ENCODE measurements at regions not wholly inside any gene's neighbourhood (a gene's known extent, or its start where the extent isn't known, plus 50 kb on each side); places are given as distances from the start of the nearest gene placed in this dataset.

DNA sequence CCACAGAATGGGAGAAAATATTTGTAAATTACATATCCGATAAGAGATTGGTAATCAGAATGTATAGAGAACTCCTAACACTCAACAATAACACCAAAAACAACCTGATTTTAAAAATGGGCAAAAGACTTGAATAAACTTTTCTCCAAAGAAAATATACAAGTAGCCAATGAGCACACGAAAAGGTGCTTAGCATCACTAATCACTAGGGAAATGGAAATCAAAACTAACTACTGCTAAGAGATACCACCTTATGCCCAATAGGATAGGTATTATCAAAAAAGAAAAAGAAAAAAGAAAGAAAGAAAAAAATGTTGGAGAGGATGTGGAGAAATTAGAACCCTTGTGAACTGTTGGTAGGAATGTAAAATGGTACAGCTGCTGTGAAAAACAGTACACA, 212.1 kb downstream of the TLR4 start:
- Histone ChIP-seq H3K4me2 (no peak overlapping the region), H2AFZ (no peak overlapping the region), H4K20me1 (ENCODE audit: insufficient read depth) (no peaks in the 10 kb centered on the region), H3F3A (ENCODE audit: insufficient read depth, low read depth) (no peaks in the 10 kb centered on the region), H3K79me2 (ENCODE audit: low read depth) (no peaks in the 10 kb centered on the region), H3K9me3 (ENCODE audit: insufficient read depth, low read depth) (no peaks in the 10 kb centered on the region), H3K27ac (no peak overlapping the region), H3K9me2 (ENCODE audit: insufficient read depth) (no peaks in the 10 kb centered on the region), H3K27me3 (ENCODE audit: insufficient read depth, low read depth) (no peaks in the 10 kb centered on the region), H3K4me3 (no peak overlapping the region), H3K4me1 (replicated peaks; ENCODE audit: insufficient read depth) (no peaks in the 10 kb centered on the region), H3K36me3 (ENCODE audit: low read depth) (no peaks in the 10 kb centered on the region)
- no TSS peak for BruUV-seq (replicated peaks)
- intact Hi-C loops (cut with micrococcal nuclease; ENCODE audit: unreplicated experiment), result no loop called here
- TF ChIP-seq EZH2 (IDR thresholded peaks at IDR 0.05; ENCODE audit: low read depth), result no peak
- TF ChIP-seq, protein P1, sequence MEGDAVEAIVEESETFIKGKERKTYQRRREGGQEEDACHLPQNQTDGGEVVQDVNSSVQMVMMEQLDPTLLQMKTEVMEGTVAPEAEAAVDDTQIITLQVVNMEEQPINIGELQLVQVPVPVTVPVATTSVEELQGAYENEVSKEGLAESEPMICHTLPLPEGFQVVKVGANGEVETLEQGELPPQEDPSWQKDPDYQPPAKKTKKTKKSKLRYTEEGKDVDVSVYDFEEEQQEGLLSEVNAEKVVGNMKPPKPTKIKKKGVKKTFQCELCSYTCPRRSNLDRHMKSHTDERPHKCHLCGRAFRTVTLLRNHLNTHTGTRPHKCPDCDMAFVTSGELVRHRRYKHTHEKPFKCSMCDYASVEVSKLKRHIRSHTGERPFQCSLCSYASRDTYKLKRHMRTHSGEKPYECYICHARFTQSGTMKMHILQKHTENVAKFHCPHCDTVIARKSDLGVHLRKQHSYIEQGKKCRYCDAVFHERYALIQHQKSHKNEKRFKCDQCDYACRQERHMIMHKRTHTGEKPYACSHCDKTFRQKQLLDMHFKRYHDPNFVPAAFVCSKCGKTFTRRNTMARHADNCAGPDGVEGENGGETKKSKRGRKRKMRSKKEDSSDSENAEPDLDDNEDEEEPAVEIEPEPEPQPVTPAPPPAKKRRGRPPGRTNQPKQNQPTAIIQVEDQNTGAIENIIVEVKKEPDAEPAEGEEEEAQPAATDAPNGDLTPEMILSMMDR (conservative IDR thresholded peaks at IDR 0.05), result no peak
- ChIA-PET CTCF (no interaction called here), POLR2A (ENCODE audit: unreplicated experiment) (no interaction called here)
- no peak for DNase-seq

DNA sequence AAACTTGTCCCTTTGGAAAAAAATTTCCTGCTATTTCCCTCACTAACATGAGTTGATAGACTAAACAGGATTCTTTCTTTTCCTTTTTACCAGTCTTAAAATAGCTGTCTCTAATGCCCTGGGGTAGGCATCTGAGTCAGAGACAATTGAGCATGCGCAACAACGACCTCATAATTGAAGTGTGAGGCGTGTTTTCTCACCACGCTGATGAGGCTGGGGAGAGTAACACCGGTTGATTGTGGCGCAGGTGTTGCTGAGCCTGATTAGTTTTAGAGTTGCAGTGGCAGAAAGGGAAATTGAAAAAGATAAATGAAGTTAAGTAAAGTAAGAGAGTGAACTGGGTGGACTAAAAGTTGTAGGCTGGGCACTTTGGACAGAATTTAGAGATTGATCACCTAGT, 213.7 kb downstream of the TLR4 start:
- ChIA-PET POLR2A (ENCODE audit: unreplicated experiment) (no interaction called here), CTCF (no interaction called here)
- Histone ChIP-seq H3K4me3 (no peak overlapping the region), H3K9me2 (ENCODE audit: insufficient read depth) (no peaks in the 10 kb centered on the region), H3K27ac (no peak overlapping the region), H3K9me3 (ENCODE audit: insufficient read depth, low read depth) (no peaks in the 10 kb centered on the region), H3K4me1 (replicated peaks; ENCODE audit: insufficient read depth) (no peaks in the 10 kb centered on the region), H2AFZ (no peak overlapping the region), H3K27me3 (ENCODE audit: insufficient read depth, low read depth) (no peaks in the 10 kb centered on the region), H3F3A (ENCODE audit: insufficient read depth, low read depth) (no peaks in the 10 kb centered on the region), H3K79me2 (ENCODE audit: low read depth) (no peaks in the 10 kb centered on the region), H4K20me1 (ENCODE audit: insufficient read depth) (no peaks in the 10 kb centered on the region), H3K36me3 (ENCODE audit: low read depth) (no peaks in the 10 kb centered on the region), H3K4me2 (no peak overlapping the region)
- no peak for DNase-seq
- no TSS peak for BruUV-seq (replicated peaks)
- intact Hi-C loops (cut with micrococcal nuclease; ENCODE audit: unreplicated experiment), result no loop called here
- TF ChIP-seq, protein P1 (conservative IDR thresholded peaks at IDR 0.05), result no peak
- TF ChIP-seq EZH2 (IDR thresholded peaks at IDR 0.05; ENCODE audit: low read depth), result no peak

DNA sequence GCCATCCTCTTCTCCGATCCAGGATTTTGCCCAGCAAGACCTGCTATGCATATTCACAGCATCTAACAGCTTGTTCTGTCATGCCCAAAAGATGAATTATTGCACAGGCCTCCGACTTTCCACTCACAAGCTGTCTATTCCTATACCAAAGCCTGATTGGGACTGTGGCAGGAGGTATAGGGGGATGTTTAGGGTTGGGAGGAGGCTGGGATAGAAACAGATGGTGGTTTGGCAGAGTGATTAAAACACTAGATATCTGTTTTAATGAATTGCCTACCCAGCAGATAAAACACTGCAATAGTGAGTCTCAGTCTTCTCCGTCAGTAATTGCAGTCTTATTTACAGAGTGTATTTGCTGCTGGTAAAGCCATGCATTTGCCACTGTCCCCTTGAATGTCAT, 215.3 kb downstream of the TLR4 start:
- TF ChIP-seq EZH2 (IDR thresholded peaks at IDR 0.05; ENCODE audit: low read depth), result no peak
- TF ChIP-seq, protein P1 (conservative IDR thresholded peaks at IDR 0.05), result no peak
- no peaks in the 10 kb centered on the region for H3F3A ChIP-seq (ENCODE audit: insufficient read depth, low read depth)
- no peaks in the 10 kb centered on the region for H3K9me3 ChIP-seq (ENCODE audit: insufficient read depth, low read depth)
- no peaks in the 10 kb centered on the region for H3K36me3 ChIP-seq (ENCODE audit: low read depth)
- H3K9me2 ChIP-seq (ENCODE audit: insufficient read depth), result no peaks in the 10 kb centered on the region
- no peaks in the 10 kb centered on the region for H4K20me1 ChIP-seq (ENCODE audit: insufficient read depth)
- POLR2A ChIA-PET (ENCODE audit: unreplicated experiment), result no interaction called here
- H3K27ac ChIP-seq, result no peak overlapping the region
- H3K4me1 ChIP-seq (replicated peaks; ENCODE audit: insufficient read depth), result no peaks in the 10 kb centered on the region
- H3K79me2 ChIP-seq (ENCODE audit: low read depth), result no peaks in the 10 kb centered on the region
- H3K4me3 ChIP-seq, result no peak overlapping the region
- no peak for DNase-seq
- no peaks in the 10 kb centered on the region for H3K27me3 ChIP-seq (ENCODE audit: insufficient read depth, low read depth)
- no TSS peak for BruUV-seq (replicated peaks)
- H2AFZ ChIP-seq, result no peak overlapping the region
- intact Hi-C loops (cut with micrococcal nuclease; ENCODE audit: unreplicated experiment), result no loop called here
- no peak overlapping the region for H3K4me2 ChIP-seq
- CTCF ChIA-PET, result no interaction called here
